Type B pancreatic cell (in vitro differentiated cells): ENCODE measurements at regions not wholly inside any gene's neighbourhood (a gene's known extent, or its start where the extent isn't known, plus 50 kb on each side); places are given as distances from the start of the nearest gene placed in this dataset.

Experiments used
- DNase-seq: peaks from one replicate; pipeline ENCODE4 v3.0.0; 2021; ENCODE audit warnings: mixed read lengths; ENCODE audit not compliant: unreplicated experiment; ENCODE audit errors: extremely low spot score
- H3K27ac Mint-ChIP-seq: 2 replicates; pipeline ENCODE4 v1.8.0; 2021; ENCODE audit warnings: mild to moderate bottlenecking, mixed read lengths
- H3K27me3 Mint-ChIP-seq: 2 replicates; pipeline ENCODE4 v1.8.0; 2021; ENCODE audit warnings: mixed read lengths
- H3K36me3 Mint-ChIP-seq: 2 replicates; pipeline ENCODE4 v1.8.0; 2021; ENCODE audit warnings: mixed read lengths
- H3K4me1 Mint-ChIP-seq: one replicate; pipeline ENCODE4 v1.8.0; 2021; ENCODE audit warnings: mixed read lengths; ENCODE audit not compliant: unreplicated experiment
- H3K4me3 Mint-ChIP-seq: 2 replicates; pipeline ENCODE4 v1.8.0; 2021; ENCODE audit warnings: mild to moderate bottlenecking, mixed read lengths
- H3K9me3 Mint-ChIP-seq: 2 replicates; pipeline ENCODE4 v1.8.0; 2021; ENCODE audit warnings: mixed read lengths
- CTCF ChIP-seq: fragments of 200-600 bp; sonication (generic); conservative IDR thresholded peaks from 2 replicates; pipeline ENCODE4 v1.5.0; 2021; ENCODE audit warnings: antibody characterized with exemption, mild to moderate bottlenecking

DNA sequence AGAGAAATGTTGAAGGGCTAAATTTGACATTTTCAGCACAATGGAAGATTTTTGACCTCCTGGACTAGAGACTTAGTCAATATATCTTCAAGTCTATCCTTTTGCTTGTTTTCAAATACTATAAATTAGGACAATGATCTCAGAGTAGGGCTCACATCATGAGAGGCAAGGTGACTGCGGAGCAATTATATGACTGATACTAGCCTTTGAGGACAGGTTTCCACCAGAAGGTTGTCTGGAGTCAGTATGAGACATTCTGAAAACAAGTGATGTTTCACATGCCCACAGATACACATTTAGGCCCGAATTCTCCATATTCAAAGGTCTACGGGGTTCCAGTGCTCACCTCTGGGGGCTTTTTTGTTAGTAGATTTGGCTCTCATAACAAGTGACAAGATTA, 142.3 kb upstream of the SAMSN1 start:
- Mint-ChIP-seq H3K4me3 (no peak overlapping the region), H3K36me3 (no peaks in the 10 kb centered on the region), H3K4me1 (no peaks in the 10 kb centered on the region), H3K27ac (no peak overlapping the region), H3K9me3 (no peaks in the 10 kb centered on the region), H3K27me3 (no peaks in the 10 kb centered on the region)
- TF ChIP-seq CTCF, result no peak
- DNase-seq, result no peak

GRCh38 chr21:14687268-14687625, 141.1 kb upstream of the SAMSN1 start:
- no peak for TF ChIP-seq CTCF
- H3K4me3 Mint-ChIP-seq, result no peak overlapping the region
- no peaks in the 10 kb centered on the region for H3K36me3 Mint-ChIP-seq
- H3K4me1 Mint-ChIP-seq, result no peaks in the 10 kb centered on the region
- H3K27me3 Mint-ChIP-seq, result no peaks in the 10 kb centered on the region
- no peak for DNase-seq
- H3K27ac Mint-ChIP-seq, result no peak overlapping the region
- no peaks in the 10 kb centered on the region for H3K9me3 Mint-ChIP-seq

DNA sequence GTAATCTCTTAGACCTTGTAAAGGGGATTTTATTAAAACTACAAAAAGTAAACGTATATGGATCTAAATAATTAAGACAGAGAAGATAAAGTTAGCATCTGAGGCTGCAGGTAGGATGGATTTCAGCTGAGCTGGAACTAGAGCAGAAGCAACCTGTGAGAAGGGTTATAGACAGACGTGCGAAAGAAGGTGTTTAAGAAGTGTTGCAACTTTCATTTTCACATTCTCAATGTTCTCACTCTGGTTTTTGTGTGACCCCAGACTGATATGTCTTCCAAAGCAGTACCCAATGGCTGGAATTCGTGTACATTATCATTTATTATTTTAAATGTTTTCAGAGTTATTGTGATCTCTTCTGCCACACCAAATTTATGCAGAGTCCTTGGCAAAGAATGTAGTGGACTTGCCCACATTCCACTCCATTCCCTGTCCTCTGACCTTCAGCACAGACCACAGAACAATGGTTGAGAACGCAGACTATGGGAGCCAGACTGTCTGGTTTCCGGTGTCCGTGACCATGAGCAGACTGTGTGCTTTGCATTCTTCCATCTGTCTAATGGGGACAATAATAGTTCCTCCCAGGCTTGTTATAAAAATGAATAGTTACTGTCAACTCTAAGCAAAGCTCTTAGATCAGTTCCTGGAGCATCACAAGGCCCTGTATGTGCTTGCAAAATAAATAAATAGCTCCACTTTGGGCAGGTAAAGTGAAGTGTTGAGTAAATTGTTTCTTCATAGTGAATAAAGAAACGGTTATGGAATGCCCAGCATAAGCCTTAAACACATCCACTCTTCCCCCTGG, 140.6 kb upstream of the SAMSN1 start:
- no peak for TF ChIP-seq CTCF
- H3K4me3 Mint-ChIP-seq, result no peak overlapping the region
- H3K4me1 Mint-ChIP-seq, result no peaks in the 10 kb centered on the region
- no peak for DNase-seq
- no peaks in the 10 kb centered on the region for H3K9me3 Mint-ChIP-seq
- no peak overlapping the region for H3K27ac Mint-ChIP-seq
- H3K36me3 Mint-ChIP-seq, result no peaks in the 10 kb centered on the region
- no peaks in the 10 kb centered on the region for H3K27me3 Mint-ChIP-seq

DNA sequence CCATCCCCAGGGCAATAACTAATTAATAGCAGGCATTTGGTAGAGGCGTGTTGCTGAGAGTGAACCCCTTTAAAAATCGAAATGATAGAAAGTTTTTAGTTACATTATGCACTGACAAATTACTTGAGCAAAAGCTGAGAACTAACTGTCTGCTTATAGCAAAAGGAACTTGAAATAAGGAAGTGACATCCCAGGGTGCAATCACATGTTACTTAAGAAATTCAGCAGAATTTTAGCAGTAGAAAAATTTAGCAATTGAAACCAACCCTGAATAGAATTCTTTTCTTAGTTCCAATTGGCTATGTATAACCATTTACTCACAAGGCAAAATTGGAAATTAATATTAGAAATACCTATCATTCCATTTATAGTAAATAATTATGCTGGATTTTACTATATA, 139.5 kb upstream of the SAMSN1 start:
- no peaks in the 10 kb centered on the region for H3K27me3 Mint-ChIP-seq
- H3K36me3 Mint-ChIP-seq, result no peaks in the 10 kb centered on the region
- no peak overlapping the region for H3K4me3 Mint-ChIP-seq
- no peaks in the 10 kb centered on the region for H3K9me3 Mint-ChIP-seq
- no peaks in the 10 kb centered on the region for H3K4me1 Mint-ChIP-seq
- DNase-seq, result no peak
- H3K27ac Mint-ChIP-seq, result no peak overlapping the region
- no peak for TF ChIP-seq CTCF

DNA sequence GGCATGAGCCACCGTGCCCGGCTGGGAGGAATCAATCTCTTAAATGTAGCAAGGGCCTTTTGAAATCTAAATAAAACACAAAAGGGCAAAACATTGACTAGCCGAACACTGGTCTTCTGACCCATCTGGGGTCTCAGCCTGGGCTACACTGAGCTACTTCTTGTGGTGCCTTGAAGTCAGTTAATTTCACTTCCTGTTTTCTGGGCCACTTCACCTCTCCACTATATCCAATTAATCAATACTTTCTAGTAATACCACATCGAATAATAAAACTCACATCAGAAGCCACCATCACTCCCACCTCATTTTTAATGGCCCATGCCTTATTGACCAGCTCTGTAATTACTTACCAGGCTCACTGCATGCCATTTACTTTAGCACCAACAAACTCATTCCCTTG, 138.0 kb upstream of the SAMSN1 start:
- no peaks in the 10 kb centered on the region for H3K27me3 Mint-ChIP-seq
- no peak for TF ChIP-seq CTCF
- no peak for DNase-seq
- H3K4me1 Mint-ChIP-seq, result no peaks in the 10 kb centered on the region
- no peaks in the 10 kb centered on the region for H3K9me3 Mint-ChIP-seq
- H3K27ac Mint-ChIP-seq, result no peak overlapping the region
- no peak overlapping the region for H3K4me3 Mint-ChIP-seq
- no peaks in the 10 kb centered on the region for H3K36me3 Mint-ChIP-seq
